H9 (cell line): ENCODE measurements at regions not wholly inside any gene's neighbourhood (a gene's known extent, or its start where the extent isn't known, plus 50 kb on each side); places are given as distances from the start of the nearest gene placed in this dataset.

Source experiments
- DNase-seq: peaks from one replicate; pipeline ENCODE4 v3.0.0-alpha.2; 2017
- H2AFZ ChIP-seq: one replicate; pipeline ENCODE4 v1.6.1; 2013; ENCODE audit warnings: mild to moderate bottlenecking, low read length, control low read depth, moderate library complexity
- H2AK5ac ChIP-seq: 2 replicates; pipeline ENCODE4 v1.6.1; 2013; ENCODE audit warnings: low read length, control low read depth, mixed read lengths; ENCODE audit not compliant: insufficient read length
- H2BK120ac ChIP-seq: one replicate; pipeline ENCODE4 v1.6.1; 2013; ENCODE audit warnings: low read depth, mild to moderate bottlenecking, low read length, control low read depth, inconsistent platforms; ENCODE audit not compliant: poor library complexity, severe bottlenecking
- H2BK12ac ChIP-seq: 2 replicates; pipeline ENCODE4 v1.6.1; 2013; ENCODE audit warnings: low read length, control low read depth, mixed read lengths, low read depth; ENCODE audit not compliant: insufficient read length
- H2BK15ac ChIP-seq: 2 replicates; pipeline ENCODE4 v1.6.1; 2013; ENCODE audit warnings: low read depth, low read length, control low read depth
- H2BK20ac ChIP-seq: one replicate; pipeline ENCODE4 v1.6.1; 2013; ENCODE audit warnings: low read depth, mild to moderate bottlenecking, low read length, control low read depth, inconsistent platforms; ENCODE audit not compliant: poor library complexity, severe bottlenecking
- H2BK5ac ChIP-seq: 2 replicates; pipeline ENCODE4 v1.6.1; 2013; ENCODE audit warnings: low read length, control low read depth, mixed read lengths; ENCODE audit not compliant: insufficient read length
- H3K14ac ChIP-seq: 2 replicates; pipeline ENCODE4 v1.6.1; 2013; ENCODE audit warnings: low read length, control low read depth; ENCODE audit not compliant: insufficient read depth
- H3K18ac ChIP-seq: 2 replicates; pipeline ENCODE4 v1.6.1; 2013; ENCODE audit warnings: low read depth, mild to moderate bottlenecking, mixed read lengths, low read length, control low read depth; ENCODE audit not compliant: insufficient read length
- H3K23ac ChIP-seq: 2 replicates; pipeline ENCODE4 v1.6.1; 2013; ENCODE audit warnings: low read length, control low read depth, mixed read lengths, low read depth; ENCODE audit not compliant: insufficient read length
- H3K23me2 ChIP-seq: 2 replicates; pipeline ENCODE4 v1.6.1; 2013; ENCODE audit warnings: low read depth, mild to moderate bottlenecking, mixed read lengths, low read length, control low read depth; ENCODE audit not compliant: insufficient read length, poor library complexity, severe bottlenecking
- H3K27ac ChIP-seq: 2 replicates; pipeline ENCODE4 v1.5.1; 2013; ENCODE audit warnings: low read length, control low read depth, mixed read lengths, low read depth; ENCODE audit not compliant: insufficient read length
- H3K27me3 ChIP-seq: 2 replicates; pipeline ENCODE4 v1.6.1; 2013; ENCODE audit warnings: low read length, control low read depth, inconsistent platforms; ENCODE audit not compliant: insufficient read depth
- H3K4ac ChIP-seq: 2 replicates; pipeline ENCODE4 v1.6.1; 2013; ENCODE audit warnings: low read depth, mild to moderate bottlenecking, control low read depth, inconsistent platforms, low read length, moderate library complexity
- H3K4me1 ChIP-seq: 2 replicates; pipeline ENCODE4 v1.6.1; 2013; ENCODE audit warnings: low read length, control low read depth, inconsistent platforms; ENCODE audit not compliant: insufficient read depth
- H3K4me2 ChIP-seq: 2 replicates; pipeline ENCODE4 v1.6.1; 2013; ENCODE audit warnings: low read length, control low read depth, mixed read lengths; ENCODE audit not compliant: insufficient read length, insufficient read depth
- H3K56ac ChIP-seq: 2 replicates; pipeline ENCODE4 v1.6.1; 2013; ENCODE audit warnings: low read depth, mild to moderate bottlenecking, mixed read lengths, low read length, control low read depth; ENCODE audit not compliant: insufficient read length
- H3K79me1 ChIP-seq: 2 replicates; pipeline ENCODE4 v1.6.1; 2013; ENCODE audit warnings: low read depth, mild to moderate bottlenecking, moderate library complexity, low read length, control low read depth, inconsistent platforms; ENCODE audit not compliant: insufficient read depth, poor library complexity, severe bottlenecking
- H3K79me2 ChIP-seq: 2 replicates; pipeline ENCODE4 v1.6.1; 2013; ENCODE audit warnings: low read length, control low read depth, inconsistent platforms; ENCODE audit not compliant: insufficient read depth
- H3K9ac ChIP-seq: 2 replicates; pipeline ENCODE4 v1.6.1; 2013; ENCODE audit warnings: low read length, control low read depth, mixed read lengths; ENCODE audit not compliant: insufficient read length; ENCODE audit errors: extremely low read depth
- H3K9me3 ChIP-seq: one replicate; pipeline ENCODE4 v1.6.1; 2013; ENCODE audit warnings: low read depth, low read length, inconsistent platforms; ENCODE audit not compliant: control insufficient read depth
- H3T11ph ChIP-seq: one replicate; pipeline ENCODE4 v1.6.1; 2013; ENCODE audit warnings: mild to moderate bottlenecking, low read length, control low read depth, inconsistent platforms
- H4K20me1 ChIP-seq: one replicate; pipeline ENCODE4 v1.6.1; 2013; ENCODE audit not compliant: control insufficient read depth, insufficient read length, insufficient read depth
- H4K5ac ChIP-seq: 2 replicates; pipeline ENCODE4 v1.6.1; 2013; ENCODE audit warnings: low read depth, mild to moderate bottlenecking, mixed read lengths, low read length, control low read depth; ENCODE audit not compliant: insufficient read length
- H4K8ac ChIP-seq: replicated peaks from 2 replicates; pipeline ENCODE4 v1.6.1; 2013; ENCODE audit warnings: low read length, control low read depth, mixed read lengths, low read depth; ENCODE audit not compliant: insufficient read length
- H4K91ac ChIP-seq: 2 replicates; pipeline ENCODE4 v1.6.1; 2013; ENCODE audit warnings: low read depth, mild to moderate bottlenecking, moderate library complexity, mixed read lengths, low read length, control low read depth; ENCODE audit not compliant: insufficient read length
- H3K27ac Mint-ChIP-seq, 3 experiments: 2 replicates in 2 of 3; 3 replicates in 1 of 3; pipeline ENCODE4 v1.8.0; 2020 to 2021; ENCODE audit warnings: mixed read lengths in 3 of 3, mild to moderate bottlenecking in 1 of 3, moderate library complexity in 1 of 3
- H3K27me3 Mint-ChIP-seq: 2 replicates; pipeline ENCODE4 v1.8.0; 2021; ENCODE audit warnings: low read depth, mild to moderate bottlenecking, moderate library complexity, mixed read lengths
- H3K36me3 Mint-ChIP-seq, 3 experiments: 2 replicates in 2 of 3; 3 replicates in 1 of 3; pipeline ENCODE4 v1.8.0; 2020 to 2021; ENCODE audit warnings: low read depth in 3 of 3, mixed read lengths in 3 of 3; ENCODE audit not compliant: insufficient read depth in 1 of 3
- H3K4me1 Mint-ChIP-seq, 2 experiments: 2 replicates each; pipeline ENCODE4 v1.8.0; 2020; ENCODE audit warnings: mixed read lengths in 2 of 2
- H3K4me3 Mint-ChIP-seq, 2 experiments: 2 replicates in 1 of 2; 3 replicates in 1 of 2; pipeline ENCODE4 v1.8.0; 2020 to 2021; ENCODE audit warnings: mild to moderate bottlenecking in 2 of 2, mixed read lengths in 2 of 2, moderate library complexity in 1 of 2
- H3K9me3 Mint-ChIP-seq, 2 experiments: 2 replicates in 1 of 2; 3 replicates in 1 of 2; pipeline ENCODE4 v1.8.0; 2020; ENCODE audit warnings: mild to moderate bottlenecking in 2 of 2, mixed read lengths in 2 of 2, moderate library complexity in 1 of 2
- WGBS: extraction: QIAGEN DNeasy Blood & Tissue Kit; methylation state at CpG from one replicate; pipeline ENCODE4 v1.1.7; 2013; ENCODE audit warnings: missing lambda C conversion rate, low lambda C conversion rate, mixed read lengths; ENCODE audit not compliant: insufficient read length; ENCODE audit errors: extremely low coverage; 5-methylcytosine and 5-hydroxymethylcytosine counted together
- TF ChIP-seq, protein P1 (sequence below): fragments of 200-600 bp; sonication (generic); conservative IDR thresholded peaks from 3 replicates; pipeline ENCODE4 v1.8.0; 2021; ENCODE audit warnings: antibody characterized with exemption, mild to moderate bottlenecking

DNA sequence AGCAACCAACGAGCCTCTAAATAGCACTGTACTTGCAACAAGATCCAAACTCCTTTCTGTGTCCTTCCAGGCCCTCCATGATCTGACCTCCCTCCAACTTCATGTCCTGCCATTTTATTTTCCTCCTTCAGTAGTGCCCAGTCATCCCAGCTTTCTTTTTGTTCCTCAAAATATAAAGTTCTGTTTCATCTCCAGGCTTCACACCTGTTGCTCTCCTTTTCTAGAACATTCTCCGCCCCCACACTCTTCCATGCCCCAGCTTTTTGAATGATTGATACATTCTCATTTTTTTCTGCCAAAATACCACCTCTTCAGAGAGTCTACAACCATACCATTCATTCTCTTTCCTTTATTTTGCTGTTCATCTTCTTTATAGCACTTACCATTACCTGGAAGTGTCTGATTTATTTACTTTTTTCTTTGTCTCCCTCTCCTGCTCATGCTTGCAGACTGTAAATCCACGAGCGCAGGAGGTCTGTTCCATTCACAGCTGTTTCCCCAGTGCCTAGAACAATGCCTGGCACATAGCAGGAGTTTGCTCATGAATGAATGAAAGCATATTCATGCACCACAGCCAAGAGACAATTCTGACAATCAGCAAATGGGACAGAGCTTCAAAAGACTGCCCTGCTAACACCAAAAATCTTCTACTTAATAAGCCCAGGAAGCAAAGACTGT is 296.4 kb downstream of the RPAP3 start:
- no peak overlapping the region for H3K56ac ChIP-seq
- H3K4me1 Mint-ChIP-seq = peaks cover under 1 to 1% of the 10 kb centered on the region in 2 experiments
- no peak overlapping the region for H2AK5ac ChIP-seq
- H3K23me2 ChIP-seq = no peaks in the 10 kb centered on the region
- H3K27me3 ChIP-seq = no peaks in the 10 kb centered on the region
- WGBS = no CpG with 5 or more reads among the region's 4 CpGs
- H3K27ac ChIP-seq = no peak overlapping the region
- no peak overlapping the region for H2BK20ac ChIP-seq
- H3K27ac Mint-ChIP-seq = no peak overlapping the region
- no peak for DNase-seq
- H3K4me2 ChIP-seq = no peak overlapping the region
- no peak overlapping the region for H2BK15ac ChIP-seq
- H3K79me1 ChIP-seq = no peaks in the 10 kb centered on the region
- H4K20me1 ChIP-seq = no peaks in the 10 kb centered on the region
- H3K4me3 Mint-ChIP-seq = no peak overlapping the region
- H4K8ac ChIP-seq = no peak overlapping the region
- H4K5ac ChIP-seq = no peak overlapping the region
- H2BK5ac ChIP-seq = no peak overlapping the region
- H4K91ac ChIP-seq = no peak overlapping the region
- no peak overlapping the region for H3K23ac ChIP-seq
- TF ChIP-seq, protein P1, sequence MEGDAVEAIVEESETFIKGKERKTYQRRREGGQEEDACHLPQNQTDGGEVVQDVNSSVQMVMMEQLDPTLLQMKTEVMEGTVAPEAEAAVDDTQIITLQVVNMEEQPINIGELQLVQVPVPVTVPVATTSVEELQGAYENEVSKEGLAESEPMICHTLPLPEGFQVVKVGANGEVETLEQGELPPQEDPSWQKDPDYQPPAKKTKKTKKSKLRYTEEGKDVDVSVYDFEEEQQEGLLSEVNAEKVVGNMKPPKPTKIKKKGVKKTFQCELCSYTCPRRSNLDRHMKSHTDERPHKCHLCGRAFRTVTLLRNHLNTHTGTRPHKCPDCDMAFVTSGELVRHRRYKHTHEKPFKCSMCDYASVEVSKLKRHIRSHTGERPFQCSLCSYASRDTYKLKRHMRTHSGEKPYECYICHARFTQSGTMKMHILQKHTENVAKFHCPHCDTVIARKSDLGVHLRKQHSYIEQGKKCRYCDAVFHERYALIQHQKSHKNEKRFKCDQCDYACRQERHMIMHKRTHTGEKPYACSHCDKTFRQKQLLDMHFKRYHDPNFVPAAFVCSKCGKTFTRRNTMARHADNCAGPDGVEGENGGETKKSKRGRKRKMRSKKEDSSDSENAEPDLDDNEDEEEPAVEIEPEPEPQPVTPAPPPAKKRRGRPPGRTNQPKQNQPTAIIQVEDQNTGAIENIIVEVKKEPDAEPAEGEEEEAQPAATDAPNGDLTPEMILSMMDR = no peak
- H3K4me1 ChIP-seq = no peaks in the 10 kb centered on the region
- no peak overlapping the region for H3K4ac ChIP-seq
- peaks cover 0 to 4% of the 10 kb centered on the region in 2 experiments; a peak in 2 of 5 replicates for H3K9me3 Mint-ChIP-seq
- no peaks in the 10 kb centered on the region for H3K9me3 ChIP-seq
- no peaks in the 10 kb centered on the region; the same call in 1 of the 2 replicates for H3K27me3 Mint-ChIP-seq
- no peak overlapping the region for H3T11ph ChIP-seq
- H2BK120ac ChIP-seq = no peak overlapping the region
- no peak overlapping the region for H2BK12ac ChIP-seq
- no peak overlapping the region for H3K14ac ChIP-seq
- no peak overlapping the region for H3K18ac ChIP-seq
- no peaks in the 10 kb centered on the region for H3K79me2 ChIP-seq
- no peak overlapping the region for H3K9ac ChIP-seq
- no peaks in the 10 kb centered on the region for H3K36me3 Mint-ChIP-seq
- no peak overlapping the region for H2AFZ ChIP-seq
